ENCODE measurements at regions not wholly inside any gene's neighbourhood (a gene's known extent, or its start where the extent isn't known, plus 50 kb on each side); places are given as distances from the start of the nearest gene placed in this dataset.

DNA sequence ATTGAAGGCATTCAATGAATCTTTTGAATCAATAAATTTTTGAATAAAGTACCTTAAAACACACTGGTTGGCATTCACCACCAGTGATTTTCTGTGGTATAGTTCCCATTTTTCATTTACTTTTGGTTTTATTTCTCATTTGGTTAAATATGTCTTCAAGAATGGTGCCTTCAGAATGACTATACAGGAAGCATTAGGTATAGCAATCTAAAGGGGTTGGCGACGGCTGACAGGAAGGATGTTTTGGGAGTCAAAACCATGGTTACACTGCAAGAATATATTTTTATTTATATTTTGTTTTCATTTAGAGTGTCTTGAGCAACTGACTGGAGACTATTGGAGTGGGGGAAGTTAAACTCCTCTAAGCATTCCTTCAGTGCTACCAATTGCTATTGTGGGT lies 235.7 kb downstream of the HTR1A start:
- no peak for DNase-seq (ENCODE audit: low read depth)

DNA sequence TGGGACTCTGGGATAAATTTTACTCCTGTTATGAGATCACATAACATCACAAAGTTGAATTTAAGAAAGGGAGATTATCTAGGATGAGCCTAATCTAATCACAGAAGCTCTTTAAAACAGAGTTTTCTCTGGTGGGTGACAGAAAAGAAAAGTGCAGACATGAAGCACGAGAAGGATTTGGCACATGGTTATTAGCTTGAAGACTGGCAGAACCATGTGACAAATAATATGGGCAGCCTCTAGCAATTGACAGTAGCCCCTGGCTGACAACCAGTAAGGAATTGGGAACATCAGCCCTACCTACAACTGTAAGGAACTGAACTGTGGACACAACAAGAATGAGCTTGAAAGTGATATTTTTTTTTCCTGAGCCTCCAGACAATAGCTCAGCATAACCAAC lies 243.1 kb downstream of the HTR1A start:
- no peak for DNase-seq (ENCODE audit: low read depth)

DNA sequence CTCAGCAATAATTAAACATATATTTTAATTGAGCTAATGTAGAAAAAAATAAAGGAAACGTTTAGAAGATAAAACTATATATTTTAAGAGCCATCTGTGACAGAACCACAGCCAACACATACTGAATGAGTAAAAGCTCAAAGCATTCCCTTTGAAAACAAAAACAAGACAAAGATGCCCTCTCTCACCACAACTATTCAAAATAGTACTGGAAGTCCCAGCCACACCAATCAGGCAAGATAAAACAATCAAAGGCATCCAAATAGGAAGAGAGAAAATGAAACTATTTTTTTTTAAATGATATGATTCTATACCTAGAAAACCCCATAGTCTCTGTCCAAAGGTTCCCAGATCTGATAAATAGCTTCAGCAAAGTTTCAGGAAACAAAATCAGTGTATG lies 262.0 kb downstream of the HTR1A start:
- DNase-seq (ENCODE audit: low read depth): no peak

DNA sequence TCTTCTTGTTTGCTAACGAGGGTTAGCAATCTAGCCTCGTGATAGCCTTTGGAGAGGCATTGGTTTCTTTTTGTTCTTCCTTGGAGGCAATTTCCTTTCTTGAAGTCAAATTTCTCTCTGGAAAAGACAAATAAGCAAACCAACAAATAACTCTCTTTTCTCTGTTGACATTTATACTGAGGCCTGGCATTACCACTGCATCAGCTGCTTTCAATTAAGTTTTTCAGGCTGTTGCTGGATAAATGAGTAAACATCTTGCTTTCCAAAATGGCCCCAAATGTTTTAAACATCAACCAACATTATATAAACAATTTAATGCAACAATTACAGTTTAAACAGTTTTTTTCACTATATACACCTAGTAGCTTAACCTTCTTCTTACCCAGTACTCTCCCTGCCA lies 264.4 kb downstream of the HTR1A start:
- no peak for DNase-seq (ENCODE audit: low read depth)

DNA sequence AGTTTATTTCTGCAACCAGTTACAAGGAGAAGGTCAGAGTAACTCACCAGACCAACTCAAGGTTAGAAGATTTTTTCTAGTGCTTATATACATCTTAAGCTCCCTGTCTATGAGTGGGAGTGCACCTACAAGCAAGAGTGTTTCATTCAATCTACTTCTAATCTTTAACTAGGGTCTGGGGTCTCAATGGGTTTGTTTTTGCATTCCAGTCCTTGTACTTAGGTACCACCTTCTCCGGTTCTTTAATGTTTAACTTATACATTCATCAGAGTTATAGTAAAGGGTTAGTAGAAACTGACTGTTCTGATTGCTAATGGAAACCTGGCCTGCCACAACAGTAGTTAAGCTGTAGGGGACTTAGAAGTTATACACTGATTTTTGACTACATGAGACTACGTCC lies 271.7 kb downstream of the HTR1A start:
- no peak for DNase-seq (ENCODE audit: low read depth)

DNA sequence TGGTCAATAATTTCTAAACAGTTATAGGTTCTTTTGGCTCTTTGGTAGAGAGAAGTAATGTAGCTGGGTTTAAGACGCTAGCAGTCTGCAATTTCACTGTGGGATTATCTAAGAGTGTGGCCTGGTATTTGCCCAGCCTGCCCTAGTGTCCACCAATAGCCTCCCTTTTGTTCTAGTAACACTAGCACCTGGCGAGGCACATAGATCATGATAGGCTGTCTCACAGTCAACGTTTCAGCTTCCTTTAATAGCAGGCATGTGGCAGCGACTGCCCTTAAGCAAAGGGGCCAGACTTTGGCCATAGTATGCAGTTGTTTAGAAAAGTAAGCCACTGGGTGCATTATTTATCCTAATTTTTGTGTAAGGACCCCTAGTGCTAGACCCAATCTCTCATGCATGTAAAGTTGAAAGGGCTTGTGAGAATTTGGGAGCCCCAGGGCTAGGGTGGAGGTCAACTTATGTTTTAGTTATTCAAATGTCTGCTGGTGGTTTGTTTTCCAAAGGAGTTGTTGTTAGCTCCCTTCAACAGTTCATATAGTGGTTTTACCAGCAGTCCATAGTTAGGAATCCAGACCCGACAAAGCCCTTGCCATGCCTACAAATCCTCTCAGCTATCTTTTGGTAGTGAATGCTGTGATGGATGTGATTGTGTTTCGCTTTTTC lies 274.3 kb downstream of the HTR1A start:
- DNase-seq (ENCODE audit: low read depth): no peak

DNA sequence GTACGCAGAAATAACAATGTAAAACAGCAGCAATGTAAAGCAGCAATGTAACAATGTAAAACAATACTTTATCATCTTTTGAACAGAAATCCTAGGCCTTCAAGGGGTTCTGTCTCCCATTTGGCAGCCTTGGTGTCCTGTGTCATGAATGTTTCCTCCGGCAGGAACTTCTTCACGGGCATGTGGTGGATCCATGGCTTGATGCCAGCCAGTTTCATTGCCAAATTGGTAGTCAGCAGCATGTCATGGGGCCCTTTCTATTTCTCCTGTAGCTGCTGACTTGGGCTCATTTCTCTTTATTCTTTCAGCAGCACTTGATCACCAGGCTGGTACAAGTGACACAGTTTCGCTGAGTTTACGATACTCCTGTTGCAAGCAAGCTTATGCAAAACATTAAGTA lies 275.3 kb downstream of the HTR1A start:
- DNase-seq (ENCODE audit: low read depth): no peak

DNA sequence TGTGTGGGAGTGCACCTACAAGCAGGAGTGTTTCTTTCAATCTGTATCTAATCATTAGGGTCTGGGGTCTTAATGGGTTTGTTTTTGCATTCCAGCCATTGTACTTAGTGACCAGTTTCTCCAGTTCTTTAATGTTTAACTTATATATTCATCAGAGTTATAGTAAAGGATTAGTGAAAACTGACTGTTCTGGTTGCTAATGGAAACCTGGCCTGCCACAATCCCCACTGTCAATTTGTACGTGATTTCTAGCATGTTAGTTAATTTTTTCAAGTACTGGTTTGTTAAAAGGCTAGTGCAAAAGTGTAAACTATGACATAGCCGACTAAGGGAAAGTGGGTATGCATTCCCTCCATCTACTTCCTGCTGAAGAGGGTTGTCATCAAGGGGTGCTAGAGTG lies 276.1 kb downstream of the HTR1A start:
- no peak for DNase-seq (ENCODE audit: low read depth)

DNA sequence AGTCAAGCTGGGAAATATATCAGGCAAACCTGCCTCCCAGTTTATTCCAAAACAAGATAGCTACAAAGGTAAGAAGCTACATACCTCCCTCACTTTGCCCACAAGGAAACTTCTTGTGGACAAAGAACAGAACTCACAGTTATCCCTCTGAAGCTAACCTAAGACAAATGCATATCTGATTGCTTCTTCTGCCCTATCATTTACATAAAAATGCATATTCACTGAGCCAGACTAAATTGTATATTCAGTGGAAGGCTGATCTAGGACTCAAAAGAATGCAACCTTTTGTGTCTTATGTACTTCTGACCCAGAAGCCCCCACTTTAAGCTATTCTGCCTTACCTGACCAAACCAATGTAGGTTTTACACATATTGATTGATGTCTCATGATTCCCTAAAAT lies 276.8 kb downstream of the HTR1A start:
- DNase-seq (ENCODE audit: low read depth): no peak

DNA sequence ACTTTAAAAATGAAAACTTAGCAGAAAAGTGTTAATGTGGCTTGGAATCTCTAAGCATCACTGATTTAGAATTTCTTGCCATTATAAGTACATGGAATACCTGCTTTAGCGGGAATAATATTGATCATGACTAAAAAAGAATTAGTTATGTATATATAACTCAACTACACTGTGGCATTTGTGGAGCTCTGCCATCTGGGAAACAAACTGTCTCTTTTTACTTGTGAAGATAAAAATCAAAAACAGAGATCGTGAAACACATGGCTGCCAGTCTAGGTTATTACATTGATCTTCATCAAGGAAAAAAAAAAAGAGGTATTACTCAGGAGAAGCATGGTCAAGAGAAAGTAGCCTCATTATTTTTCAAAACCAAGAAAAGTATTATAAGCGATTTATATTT lies 287.4 kb downstream of the HTR1A start:
- DNase-seq (ENCODE audit: low read depth): no peak

DNA sequence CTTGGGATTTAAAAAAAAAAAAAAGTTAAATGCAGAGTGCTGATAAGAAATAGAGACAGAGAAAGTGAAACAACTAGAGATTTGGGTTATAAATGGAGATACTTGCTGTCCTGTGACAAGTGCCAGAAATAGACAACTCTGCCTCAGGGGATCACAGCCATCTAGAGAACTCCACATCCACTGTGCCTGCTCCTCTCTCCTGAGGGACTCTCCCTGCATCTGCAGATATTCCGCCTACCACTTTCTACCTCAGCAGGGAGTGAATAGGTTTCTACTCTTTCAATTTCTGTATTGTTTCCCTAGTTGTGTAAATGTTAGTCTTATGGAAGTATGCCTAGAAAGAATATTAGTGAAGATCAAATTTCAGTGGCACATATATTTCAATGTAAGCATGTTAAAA lies 307.2 kb downstream of the HTR1A start:
- no peak for DNase-seq (ENCODE audit: low read depth)

DNA sequence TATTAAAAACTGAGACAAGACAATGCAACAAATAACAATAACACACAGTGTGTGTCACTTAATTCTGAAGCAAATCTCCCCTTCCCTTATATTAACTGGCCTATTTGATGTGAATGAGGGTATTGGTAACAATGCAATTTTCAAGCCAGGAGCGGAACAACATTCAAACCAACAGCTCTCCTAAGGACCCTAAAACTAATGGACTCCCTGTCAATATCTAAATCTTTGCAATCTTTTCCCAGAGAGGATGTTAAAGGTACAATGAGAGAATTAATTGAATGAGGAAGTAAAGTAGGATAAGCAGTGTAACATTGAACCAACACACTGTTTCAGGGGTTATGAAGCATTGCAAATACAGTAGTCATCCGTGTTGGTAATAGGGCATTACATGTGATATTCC lies 311.7 kb downstream of the HTR1A start:
- DNase-seq (ENCODE audit: low read depth): no peak

DNA sequence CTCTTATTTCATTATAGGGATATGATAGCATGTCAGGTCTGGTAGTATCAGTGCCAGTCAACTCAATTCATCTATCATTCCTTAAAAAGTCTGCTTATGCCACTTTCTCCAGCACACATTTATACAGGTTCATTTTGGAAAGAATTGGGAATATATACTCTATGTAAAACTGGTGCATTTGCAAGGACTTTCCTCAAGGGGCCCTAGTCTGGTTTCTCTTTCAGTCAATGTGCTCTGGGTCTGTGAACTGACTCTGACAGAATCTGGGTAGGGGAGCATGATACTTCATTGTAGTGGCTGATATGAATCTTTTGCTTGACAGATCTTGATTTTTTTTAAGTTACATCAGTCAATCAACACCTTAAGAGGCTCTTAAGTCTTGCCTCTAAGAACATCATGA lies 313.9 kb downstream of the HTR1A start:
- DNase-seq (ENCODE audit: low read depth): no peak

DNA sequence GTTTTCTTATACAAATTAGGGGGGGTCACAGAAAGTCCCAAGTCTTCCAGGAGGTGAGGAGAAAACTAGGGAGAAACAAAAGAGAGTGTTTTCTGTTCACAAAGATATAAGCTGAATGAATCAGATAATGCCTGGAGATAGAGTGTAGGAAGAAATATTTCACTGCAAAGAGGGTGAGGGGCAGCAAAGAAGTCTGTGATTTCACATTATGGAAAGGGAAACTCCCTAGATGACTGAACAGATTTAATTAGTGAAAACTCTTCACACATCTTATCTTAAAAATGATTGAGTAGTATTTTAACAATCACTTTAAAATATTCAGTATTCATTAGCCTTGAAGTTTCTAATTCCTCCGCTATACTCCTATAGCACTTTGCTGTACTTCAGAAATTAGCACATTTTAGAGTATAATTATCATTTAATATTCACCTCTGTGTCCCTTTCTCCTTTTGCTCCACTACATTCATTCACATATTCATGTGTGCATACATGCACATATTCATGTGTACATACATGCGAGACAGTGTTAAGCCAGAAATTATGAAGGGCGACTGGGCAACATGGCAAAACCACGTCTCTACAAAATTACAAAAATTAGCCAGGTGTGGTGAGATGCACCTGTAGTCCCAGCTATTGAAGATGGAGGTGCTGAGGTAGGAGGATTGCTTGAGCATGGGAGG lies 332.2 kb downstream of the HTR1A start:
- DNase-seq (ENCODE audit: low read depth): no peak

DNA sequence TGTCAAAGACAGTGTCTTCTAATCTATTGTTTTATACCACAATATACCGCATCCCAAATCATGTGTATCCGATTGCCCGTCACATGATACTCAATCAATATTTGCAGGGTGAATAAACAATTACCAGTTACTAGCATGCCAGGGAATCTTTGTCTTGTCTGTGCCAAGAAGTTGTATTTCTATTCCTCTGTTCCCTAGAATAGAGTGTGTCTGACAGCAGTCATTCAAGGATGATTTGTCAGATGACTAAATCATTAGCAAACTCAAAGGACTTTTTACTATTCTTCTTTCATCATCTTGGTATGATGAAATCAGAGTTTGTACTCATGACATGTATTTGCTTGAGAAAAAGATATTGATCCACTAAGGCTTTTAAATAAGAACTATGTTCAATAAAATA lies 348.8 kb downstream of the HTR1A start:
- no peak for DNase-seq (ENCODE audit: low read depth)

DNA sequence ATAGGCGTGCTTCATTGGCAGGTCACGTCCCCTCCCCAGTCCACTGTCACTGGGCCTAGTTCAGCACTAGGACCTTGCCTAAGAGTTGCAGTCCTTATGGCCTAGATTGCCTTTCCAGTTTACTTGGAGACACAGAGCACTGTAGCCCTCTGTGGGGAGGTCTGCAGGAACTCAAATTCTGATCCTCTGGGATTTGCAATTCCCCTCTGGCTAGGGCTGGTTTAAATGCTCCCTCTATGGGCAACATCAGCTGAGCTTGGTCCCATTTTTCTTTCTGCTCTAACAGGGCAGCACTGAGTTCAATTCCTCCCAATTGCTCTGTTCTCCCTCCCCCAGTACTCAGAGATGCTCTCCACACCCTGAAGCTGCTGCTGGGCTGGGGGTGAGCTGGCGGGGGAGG lies 358.2 kb downstream of the HTR1A start:
- DNase-seq (ENCODE audit: low read depth): no peak

DNA sequence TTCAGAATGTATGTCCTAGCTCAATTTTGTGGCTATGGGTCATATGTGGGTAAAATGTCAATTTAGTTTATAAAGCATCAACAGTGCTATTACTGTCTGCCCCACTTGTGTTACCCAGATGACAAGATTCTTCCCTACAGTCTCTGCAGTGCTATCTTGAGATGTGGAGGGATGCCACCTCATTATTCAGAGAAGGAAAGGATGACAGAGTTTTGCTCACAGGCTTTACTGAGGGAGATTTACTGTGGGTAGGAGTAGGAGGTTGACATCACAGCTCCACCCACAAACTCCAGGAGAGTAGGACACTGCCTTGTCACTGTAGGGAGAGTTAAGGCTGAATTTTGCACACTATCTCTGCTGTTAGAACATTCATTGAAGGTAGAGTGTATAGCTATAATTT lies 359.3 kb downstream of the HTR1A start:
- no peak for DNase-seq (ENCODE audit: low read depth)

DNA sequence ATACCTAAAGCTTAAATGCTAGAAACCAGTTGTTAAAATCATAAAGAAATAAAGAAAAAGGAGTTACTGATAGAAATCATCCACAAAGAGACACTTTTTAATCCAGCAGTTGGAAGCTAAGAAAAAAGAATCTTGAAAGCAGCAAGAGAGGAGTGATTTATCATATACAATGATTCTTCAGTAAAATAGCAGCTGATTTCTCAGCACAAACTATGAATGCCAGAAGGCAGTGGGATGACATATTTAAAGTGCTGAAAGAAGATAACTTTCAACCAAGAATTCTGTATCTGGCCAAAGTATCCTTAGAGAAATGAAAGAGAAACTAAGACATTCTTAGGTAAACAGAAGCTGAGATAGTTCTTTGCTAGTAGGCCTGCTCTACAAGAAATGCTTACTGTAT lies 366.0 kb downstream of the HTR1A start:
- DNase-seq (ENCODE audit: low read depth): no peak

DNA sequence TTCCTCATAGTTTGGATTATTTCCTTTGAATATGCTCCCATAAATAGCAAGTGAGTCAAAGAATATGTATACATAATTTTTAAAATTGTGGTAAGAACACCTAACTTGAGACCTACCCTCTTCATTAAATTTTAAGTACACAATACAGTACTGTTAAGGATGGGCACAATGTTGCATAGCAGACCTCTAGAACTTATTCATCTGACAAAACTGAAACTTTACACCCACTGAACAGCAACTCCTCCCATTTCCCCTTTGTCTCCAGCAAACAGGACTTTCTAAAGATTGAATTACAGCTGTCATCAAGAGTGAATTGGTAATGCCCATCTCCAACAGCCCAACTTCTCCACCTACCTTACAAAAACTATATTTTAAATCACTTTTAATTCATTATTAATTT lies 388.9 kb downstream of the HTR1A start:
- no peak for DNase-seq (ENCODE audit: low read depth)

DNA sequence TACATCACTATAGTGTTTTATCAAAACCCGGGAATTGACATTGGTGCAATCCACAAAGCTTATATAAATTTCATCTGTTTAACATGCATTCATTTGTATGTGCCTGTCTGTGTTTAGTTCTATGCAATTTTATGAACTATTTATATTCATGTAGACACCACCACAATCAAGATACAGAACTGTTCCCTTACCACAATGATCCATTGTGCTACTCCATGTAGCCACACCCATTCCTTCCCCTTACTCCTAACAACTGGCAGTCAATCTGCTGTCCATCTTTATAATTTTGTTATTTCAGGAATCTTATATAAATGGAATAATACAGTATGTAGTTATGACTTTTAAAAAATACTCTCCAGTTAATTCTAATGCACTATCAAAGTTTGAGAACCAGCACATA lies 389.5 kb downstream of the HTR1A start:
- no peak for DNase-seq (ENCODE audit: low read depth)

DNA sequence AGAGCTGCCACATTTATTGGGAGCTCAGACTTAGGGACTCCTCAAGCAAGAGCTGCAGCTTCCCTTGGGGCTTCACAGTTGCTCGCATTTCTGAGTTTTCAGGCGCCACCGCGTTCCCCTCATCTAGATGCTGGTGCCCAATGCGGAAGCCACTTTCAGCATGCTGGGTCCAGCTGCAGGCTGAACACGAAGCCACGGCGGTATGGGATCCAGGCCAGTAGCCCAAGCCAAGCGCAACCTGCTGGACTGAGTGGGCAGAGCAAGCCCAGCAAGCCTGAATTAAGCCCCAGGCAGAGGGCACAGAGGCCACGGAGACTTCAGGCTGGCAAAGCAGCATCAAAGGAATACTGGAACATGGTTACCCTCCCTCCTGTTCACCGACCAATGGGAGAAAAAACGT lies 391.5 kb downstream of the HTR1A start:
- no peak for DNase-seq (ENCODE audit: low read depth)

DNA sequence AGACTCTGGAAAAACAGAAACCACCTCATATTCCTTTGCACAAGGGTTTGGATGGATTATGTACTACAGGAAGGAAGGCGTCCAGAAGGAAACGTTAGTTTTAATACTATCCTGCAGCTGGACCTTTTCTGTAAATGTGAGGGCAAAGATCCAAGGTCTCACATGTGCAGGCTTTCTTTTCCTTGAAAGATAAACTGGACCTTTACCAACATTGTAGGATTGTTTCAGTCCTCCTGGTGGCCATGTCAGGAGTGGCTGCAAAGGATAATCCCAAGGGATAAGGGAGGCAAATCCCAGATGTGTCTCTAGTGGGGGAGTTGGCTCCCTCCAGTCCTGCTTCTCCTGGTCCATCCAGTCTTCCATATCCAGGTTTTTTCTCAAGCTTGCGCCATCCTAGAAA lies 397.5 kb downstream of the HTR1A start:
- DNase-seq (ENCODE audit: low read depth): no peak

DNA sequence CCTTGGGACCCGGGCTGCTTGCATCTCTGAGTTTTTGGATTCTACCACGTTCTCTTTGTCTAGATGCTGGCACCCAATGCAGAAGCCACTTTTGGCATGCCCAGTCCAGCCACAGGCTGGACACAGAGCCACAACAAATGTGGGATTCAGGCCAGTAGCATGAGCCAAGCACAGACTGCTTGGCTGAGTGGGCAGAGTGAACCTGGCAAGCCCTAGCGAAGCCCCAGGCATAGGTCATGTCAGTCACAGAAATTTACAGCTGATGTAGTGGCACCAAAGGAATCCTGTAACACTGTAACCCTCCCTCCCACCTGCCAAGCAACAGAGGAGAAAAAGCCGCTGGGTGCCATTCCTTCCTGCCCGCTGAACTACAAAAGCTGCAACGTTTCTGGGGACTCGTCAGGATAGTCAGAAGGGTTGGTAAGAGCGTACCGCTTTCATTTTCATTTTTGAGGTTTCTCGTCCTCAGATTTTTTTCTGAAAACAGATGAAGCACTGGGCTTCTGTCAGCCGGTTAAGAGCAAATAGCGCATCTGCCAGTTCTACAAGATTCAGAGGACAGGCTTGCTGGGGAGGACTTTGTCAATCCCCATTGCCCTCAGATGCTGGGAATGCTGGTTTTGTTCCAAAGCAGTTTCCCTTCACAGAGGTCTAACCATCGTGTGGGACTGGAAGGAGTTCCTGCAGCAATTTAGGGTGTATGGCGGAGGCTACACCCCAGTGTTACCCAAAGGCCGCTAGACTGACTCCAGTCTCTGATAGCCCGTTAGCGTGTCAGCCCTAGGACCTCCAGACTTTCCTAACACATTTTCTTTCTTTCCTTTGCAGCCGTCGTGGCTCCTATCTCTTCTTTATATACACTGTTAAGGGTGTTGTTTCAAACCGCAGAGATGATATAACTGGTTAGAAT lies 399.0 kb downstream of the HTR1A start:
- DNase-seq (ENCODE audit: low read depth): no peak

All from fibroblast of the conjunctiva (primary cell).